Chondrocyte (in vitro differentiated cells): ENCODE measurements at regions not wholly inside any gene's neighbourhood (a gene's known extent, or its start where the extent isn't known, plus 50 kb on each side); places are given as distances from the start of the nearest gene placed in this dataset.

Source experiments
- DNase-seq: peaks from one replicate; pipeline ENCODE4 v3.0.0; 2021; ENCODE audit warnings: mixed read lengths, low spot score
- H3K27ac Mint-ChIP-seq: one replicate; pipeline ENCODE4 v1.8.0; 2021; ENCODE audit warnings: mild to moderate bottlenecking, moderate library complexity, mixed read lengths; ENCODE audit not compliant: unreplicated experiment
- H3K27me3 Mint-ChIP-seq: 2 replicates; pipeline ENCODE4 v1.8.0; 2021; ENCODE audit warnings: low read depth, mixed read lengths
- H3K36me3 Mint-ChIP-seq: 2 replicates; pipeline ENCODE4 v1.8.0; 2021; ENCODE audit warnings: low read depth, mixed read lengths
- H3K4me1 Mint-ChIP-seq: 2 replicates; pipeline ENCODE4 v1.8.0; 2021; ENCODE audit warnings: low read depth, mild to moderate bottlenecking, mixed read lengths
- H3K4me3 Mint-ChIP-seq: one replicate; pipeline ENCODE4 v1.8.0; 2021; ENCODE audit warnings: mild to moderate bottlenecking, moderate library complexity, mixed read lengths; ENCODE audit not compliant: unreplicated experiment
- H3K9me3 Mint-ChIP-seq: 2 replicates; pipeline ENCODE4 v1.8.0; 2021; ENCODE audit warnings: low read depth, mixed read lengths
- TF ChIP-seq, protein P1 (sequence below): fragments of 200-600 bp; sonication (generic); IDR thresholded peaks from 2 replicates; pipeline ENCODE4 v1.5.0; 2021; ENCODE audit warnings: antibody characterized with exemption, mild to moderate bottlenecking, moderate library complexity

DNA sequence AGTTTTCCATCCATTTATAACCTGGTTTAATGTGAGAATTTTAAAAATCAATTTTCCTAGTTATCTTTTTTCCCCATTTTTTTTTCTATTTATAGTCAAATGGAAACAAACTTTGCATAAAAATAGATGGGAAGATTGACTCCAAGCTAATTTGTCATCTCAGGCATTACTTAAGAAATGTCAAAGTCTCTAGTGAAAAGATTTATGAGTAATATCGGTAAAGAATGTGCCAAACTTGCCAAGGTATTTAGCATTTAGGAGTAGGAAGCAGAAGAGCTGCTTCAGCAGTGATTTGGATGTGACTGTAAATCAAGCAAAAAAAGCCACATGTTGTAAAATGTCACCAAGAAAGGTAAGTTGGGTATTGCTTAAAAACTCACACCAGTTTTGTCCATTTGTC, 108.6 kb downstream of the LACC1 start:
- Mint-ChIP-seq H3K27ac (peak overlapping the region; percentile 41), H3K4me1 (peaks cover 16% of the 10 kb centered on the region), H3K9me3 (no peaks in the 10 kb centered on the region), H3K36me3 (no peaks in the 10 kb centered on the region), H3K27me3 (no peaks in the 10 kb centered on the region), H3K4me3 (no peak overlapping the region)
- TF ChIP-seq, protein P1, sequence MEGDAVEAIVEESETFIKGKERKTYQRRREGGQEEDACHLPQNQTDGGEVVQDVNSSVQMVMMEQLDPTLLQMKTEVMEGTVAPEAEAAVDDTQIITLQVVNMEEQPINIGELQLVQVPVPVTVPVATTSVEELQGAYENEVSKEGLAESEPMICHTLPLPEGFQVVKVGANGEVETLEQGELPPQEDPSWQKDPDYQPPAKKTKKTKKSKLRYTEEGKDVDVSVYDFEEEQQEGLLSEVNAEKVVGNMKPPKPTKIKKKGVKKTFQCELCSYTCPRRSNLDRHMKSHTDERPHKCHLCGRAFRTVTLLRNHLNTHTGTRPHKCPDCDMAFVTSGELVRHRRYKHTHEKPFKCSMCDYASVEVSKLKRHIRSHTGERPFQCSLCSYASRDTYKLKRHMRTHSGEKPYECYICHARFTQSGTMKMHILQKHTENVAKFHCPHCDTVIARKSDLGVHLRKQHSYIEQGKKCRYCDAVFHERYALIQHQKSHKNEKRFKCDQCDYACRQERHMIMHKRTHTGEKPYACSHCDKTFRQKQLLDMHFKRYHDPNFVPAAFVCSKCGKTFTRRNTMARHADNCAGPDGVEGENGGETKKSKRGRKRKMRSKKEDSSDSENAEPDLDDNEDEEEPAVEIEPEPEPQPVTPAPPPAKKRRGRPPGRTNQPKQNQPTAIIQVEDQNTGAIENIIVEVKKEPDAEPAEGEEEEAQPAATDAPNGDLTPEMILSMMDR, result no peak
- DNase-seq, result no peak

DNA sequence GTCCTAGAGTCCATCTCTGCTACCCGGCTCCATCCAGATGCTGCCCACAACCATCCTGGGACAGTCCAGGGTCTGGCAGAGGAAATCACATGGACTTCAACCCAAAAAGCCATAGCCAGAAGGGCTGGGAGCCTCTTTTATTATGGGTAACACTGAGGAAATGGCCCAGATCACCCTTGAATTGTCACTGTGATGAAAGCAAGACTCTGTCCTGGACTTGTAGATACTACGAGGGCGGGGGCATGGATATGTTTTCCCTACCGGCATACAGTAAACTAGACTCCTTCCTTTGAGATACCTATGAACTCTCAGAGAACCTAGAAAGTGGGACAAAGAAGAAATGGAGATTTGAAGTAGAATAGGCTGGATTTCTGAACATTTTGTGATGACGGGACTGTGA, 110.3 kb downstream of the LACC1 start:
- no peak for DNase-seq
- Mint-ChIP-seq H3K27me3 (no peaks in the 10 kb centered on the region), H3K27ac (no peak overlapping the region), H3K36me3 (peaks cover 5% of the 10 kb centered on the region), H3K4me3 (no peak overlapping the region), H3K9me3 (peaks cover 15% of the 10 kb centered on the region), H3K4me1 (peaks cover 16% of the 10 kb centered on the region)
- TF ChIP-seq, protein P1, result no peak

DNA sequence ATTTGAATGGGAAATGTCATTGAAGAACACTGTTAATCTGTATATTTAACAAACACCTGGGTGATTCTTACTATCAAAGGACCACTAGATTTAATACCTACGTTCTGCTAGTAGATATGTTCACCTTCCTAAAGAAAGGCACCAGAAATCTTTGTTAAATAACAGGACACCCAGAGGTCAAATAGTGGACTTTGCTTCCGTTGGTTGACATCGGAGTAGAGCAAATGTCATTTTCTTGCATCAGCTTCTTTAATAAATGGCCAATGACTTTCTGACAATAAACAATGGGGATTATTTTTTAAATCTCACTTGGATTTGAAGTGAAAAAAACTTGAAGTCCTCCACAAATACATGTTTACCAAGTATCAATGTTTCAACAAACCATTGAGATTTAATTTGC, 111.1 kb downstream of the LACC1 start:
- no peak overlapping the region for H3K27ac Mint-ChIP-seq
- no peak overlapping the region for H3K4me3 Mint-ChIP-seq
- DNase-seq, result no peak
- peaks cover 14% of the 10 kb centered on the region for H3K4me1 Mint-ChIP-seq
- H3K27me3 Mint-ChIP-seq, result no peaks in the 10 kb centered on the region
- peaks cover 7% of the 10 kb centered on the region for H3K36me3 Mint-ChIP-seq
- H3K9me3 Mint-ChIP-seq, result peaks cover 23% of the 10 kb centered on the region
- TF ChIP-seq, protein P1, result no peak

DNA sequence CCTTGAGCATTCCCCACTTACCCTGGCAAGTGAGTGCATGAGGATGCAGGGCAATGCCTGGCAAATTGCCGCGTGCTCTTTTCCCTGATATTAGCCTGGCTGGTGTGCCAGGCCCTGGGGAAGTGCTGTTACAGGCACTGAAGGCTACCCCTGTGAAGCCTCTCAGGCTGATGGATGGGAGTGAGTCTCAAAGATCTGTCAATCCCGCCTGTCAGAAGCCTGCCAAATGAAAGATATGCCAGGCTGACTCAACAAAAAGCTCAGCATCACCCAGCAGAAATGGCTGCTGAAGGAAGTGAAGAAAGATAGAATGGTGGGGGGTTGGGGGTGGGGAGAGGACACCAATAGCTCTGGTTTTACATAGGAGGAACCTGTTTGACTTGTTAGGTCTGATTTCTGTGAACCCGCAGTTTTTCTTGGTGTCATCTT, 112.1 kb downstream of the LACC1 start:
- Mint-ChIP-seq H3K36me3 (peaks cover 7% of the 10 kb centered on the region), H3K9me3 (peaks cover 24% of the 10 kb centered on the region), H3K4me3 (no peak overlapping the region), H3K4me1 (peaks cover 15% of the 10 kb centered on the region), H3K27me3 (no peaks in the 10 kb centered on the region), H3K27ac (no peak overlapping the region)
- TF ChIP-seq, protein P1, result no peak
- DNase-seq, result no peak

DNA sequence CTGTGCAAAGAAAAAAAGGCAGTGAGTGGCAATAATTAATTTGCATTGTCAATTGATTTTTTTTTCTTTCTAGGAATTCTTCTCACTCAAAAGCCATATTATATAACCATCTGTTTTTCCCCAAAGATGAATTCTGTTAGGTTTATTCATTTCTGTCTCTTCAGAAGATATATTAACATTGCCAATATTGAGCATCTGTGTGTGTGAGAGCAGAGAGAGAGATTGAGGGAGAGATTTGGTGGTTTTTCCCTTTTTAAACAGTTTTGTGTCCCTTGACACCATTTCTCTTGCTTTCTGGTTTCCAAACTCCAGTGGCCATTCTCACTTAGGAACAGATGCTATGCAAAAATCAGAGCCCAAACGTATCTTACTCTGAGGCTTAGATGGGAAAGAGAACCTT, 112.5 kb downstream of the LACC1 start:
- TF ChIP-seq, protein P1, result no peak
- H3K9me3 Mint-ChIP-seq, result peaks cover 24% of the 10 kb centered on the region
- no peak overlapping the region for H3K4me3 Mint-ChIP-seq

More for the DNA sequence above, 112.5 kb downstream of the LACC1 start:
- Mint-ChIP-seq H3K4me1 (peaks cover 18% of the 10 kb centered on the region), H3K27ac (no peak overlapping the region), H3K36me3 (peaks cover 7% of the 10 kb centered on the region), H3K27me3 (no peaks in the 10 kb centered on the region)
- no peak for DNase-seq
